NCI-H2029 (cell line): ENCODE measurements at regions not wholly inside any gene's neighbourhood (a gene's known extent, or its start where the extent isn't known, plus 50 kb on each side); places are given as distances from the start of the nearest gene placed in this dataset.
"Not testable (repeated sequence)": the region's sequence is repeated elsewhere in the genome, so short reads cannot be mapped to it uniquely, and the experiment has no call there.

ENCODE experiments used
- DNase-seq: peaks from one replicate; lab custom pipeline; 2025; lab: John Stamatoyannopoulos, UW

DNA sequence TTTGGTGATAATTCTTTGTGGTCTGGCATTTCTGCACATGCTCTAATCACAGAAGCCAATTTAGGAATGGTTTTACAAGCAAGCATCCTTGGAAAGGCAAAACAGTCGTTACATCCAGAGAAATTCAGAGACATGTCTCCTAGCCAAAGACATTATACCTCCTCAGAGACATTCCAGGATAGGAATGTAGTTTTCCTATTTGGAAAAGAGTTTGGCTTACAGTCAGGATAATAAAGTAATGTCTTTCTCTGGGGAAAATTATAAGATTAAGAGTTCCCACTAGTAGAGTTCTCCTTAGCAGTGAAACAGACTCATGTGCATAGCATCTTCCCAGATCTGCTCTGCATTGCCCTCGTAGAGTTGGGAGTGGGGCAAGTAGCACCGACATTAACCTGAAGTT is 753.6 kb upstream of the TMEFF2 start:
- no peak for DNase-seq

DNA sequence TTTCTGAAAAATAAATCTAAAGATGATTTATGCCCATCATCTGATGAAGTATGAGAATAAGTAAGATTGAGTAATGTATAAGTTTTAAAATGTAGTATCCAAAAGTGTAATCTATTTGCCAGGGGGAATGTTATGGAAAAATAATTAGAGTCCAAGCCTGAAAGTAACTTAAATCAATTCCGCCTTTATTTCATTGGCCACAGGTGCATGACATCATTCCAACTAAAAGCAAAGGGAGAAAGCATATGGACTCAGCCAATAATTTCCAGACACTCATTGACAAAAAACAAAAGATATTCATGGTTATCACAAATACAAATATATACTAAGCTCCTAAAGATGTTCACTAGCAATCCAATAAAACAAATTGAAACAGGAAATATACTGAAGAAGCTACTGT is 752.6 kb upstream of the TMEFF2 start:
- DNase-seq = no peak

GRCh38 chr2:192940767-192941166 is 746.0 kb upstream of the TMEFF2 start:
- no peak for DNase-seq

GRCh38 chr2:192932376-192932775 is 737.6 kb upstream of the TMEFF2 start:
- DNase-seq = no peak

- not testable (repeated sequence) for DNase-seq
Observed at GRCh38 chr2:192921631-192922030, 726.9 kb upstream of the TMEFF2 start.

GRCh38 chr2:192901446-192901845 is 706.7 kb upstream of the TMEFF2 start:
- no peak for DNase-seq

- DNase-seq = no peak
Observed at GRCh38 chr2:192899466-192899865, 704.7 kb upstream of the TMEFF2 start.

- not testable (repeated sequence) for DNase-seq
Observed at GRCh38 chr2:192893976-192894375, 699.2 kb upstream of the TMEFF2 start.

DNA sequence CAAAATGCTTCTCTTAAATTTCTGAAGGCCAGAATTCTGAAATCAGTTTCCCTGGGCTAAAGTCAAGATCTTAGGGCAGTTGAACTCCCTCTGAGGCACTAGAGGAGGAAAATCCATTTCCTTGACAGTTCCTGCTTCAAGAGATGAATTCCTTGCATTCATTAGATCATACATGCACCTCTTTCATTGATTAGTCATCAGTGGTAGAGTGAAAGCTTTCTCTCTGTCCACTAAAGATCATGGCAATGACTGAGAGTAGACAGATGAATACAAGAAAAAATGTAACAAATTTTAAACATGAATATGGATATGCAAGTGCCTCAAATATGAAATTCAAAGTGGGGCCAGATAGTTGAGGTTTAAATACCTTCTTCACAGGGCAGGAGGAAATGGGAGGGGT is 693.4 kb upstream of the TMEFF2 start:
- DNase-seq = no peak

DNA sequence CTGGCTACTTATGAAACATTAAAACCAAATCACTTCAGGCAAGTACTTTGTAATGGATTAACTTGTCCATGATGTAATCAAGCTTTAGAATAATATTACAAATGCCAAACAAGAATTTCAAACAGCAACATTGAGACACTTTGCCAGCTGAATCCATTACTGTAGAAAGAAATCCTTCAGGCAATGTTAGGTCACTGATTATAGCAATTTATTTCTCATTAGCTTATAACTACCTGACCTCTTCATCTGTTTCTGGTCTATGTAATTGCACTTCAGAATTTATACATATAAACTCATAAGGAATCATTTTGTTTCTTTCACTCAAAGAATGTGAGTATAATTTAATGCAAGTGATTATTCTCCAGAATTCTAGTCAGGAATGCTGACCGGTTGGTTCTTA is 692.6 kb upstream of the TMEFF2 start:
- no peak for DNase-seq

DNA sequence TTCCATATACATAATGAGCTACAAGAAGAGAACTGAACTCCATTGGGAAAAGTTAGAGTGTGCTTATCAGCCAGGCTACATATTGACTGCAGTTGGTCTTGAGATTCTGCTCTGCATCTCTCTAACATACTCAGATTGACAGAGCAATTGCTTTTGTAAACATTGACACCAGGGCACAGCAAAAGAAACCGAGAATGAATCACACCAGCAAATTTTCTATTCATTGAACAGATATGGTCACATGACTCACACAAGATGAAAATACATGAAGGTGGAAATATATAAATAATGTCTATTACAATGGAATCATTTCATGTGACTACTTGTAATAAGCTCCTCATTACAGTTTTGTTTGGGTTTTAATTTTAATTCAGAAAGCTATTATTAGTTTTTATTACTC is 691.9 kb upstream of the TMEFF2 start:
- no peak for DNase-seq

GRCh38 chr2:192885569-192886160 is 690.9 kb upstream of the TMEFF2 start:
- no peak for DNase-seq

DNA sequence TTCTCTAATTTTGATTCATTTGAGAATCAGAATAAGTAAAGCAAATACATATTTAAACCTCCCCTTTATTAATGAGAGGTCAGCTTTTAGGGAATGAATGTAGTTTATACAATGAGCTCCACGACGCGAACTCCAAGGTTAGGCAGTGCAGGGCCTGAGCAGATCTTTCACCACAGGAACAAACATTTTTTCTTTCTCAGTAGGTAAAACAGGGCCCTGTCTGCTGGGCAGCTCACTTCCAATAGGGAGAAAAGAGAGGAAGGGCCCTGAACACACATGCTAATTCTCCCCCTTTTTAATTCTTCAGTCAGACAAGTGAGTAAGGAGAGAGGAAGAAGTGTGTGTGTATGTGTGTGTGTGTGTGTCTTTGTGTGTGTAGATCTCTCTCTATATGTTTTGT is 682.4 kb upstream of the TMEFF2 start:
- DNase-seq = no peak

- no peak for DNase-seq
Observed at GRCh38 chr2:192876698-192877097, 682.0 kb upstream of the TMEFF2 start.

DNA sequence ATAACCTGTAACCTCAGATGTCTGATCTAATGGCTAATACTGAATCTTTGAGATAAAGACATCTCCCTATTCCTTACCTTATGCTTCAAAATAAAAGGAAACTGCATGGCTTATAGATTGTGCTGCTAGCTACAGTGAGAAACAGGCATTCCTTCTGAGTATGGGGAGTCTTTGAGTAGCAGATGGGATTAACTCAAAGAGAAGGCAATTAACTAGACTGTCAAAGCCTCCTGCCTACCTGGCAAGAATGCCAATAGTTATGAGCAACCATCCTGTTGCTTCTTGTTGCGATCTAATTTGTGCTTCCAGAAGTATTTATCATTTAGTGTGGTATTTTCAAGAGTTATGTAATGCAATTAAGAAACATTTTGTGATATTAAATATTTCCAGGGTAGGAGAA is 660.0 kb upstream of the TMEFF2 start:
- no peak for DNase-seq

DNA sequence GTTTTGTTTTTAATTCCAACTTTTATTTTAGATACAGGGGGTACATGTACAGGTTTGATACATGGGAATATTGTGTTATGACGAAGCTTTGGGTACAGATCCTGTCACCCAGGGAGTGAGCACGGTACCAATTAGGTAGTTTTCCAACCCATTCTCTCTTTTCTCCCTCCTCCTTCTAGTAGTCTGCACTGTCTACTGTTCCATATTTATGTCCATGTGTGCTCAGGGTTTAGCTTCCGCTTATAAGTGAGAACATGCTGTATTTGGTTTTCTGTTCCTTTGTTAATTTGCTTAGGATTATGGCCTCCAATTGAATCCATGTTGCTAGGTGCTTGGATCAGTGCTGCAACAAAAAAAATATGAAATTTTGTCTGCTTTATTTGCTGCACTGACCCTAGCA is 659.3 kb upstream of the TMEFF2 start:
- no peak for DNase-seq

GRCh38 chr2:192828947-192829346 is 634.2 kb upstream of the TMEFF2 start:
- DNase-seq = no peak

DNA sequence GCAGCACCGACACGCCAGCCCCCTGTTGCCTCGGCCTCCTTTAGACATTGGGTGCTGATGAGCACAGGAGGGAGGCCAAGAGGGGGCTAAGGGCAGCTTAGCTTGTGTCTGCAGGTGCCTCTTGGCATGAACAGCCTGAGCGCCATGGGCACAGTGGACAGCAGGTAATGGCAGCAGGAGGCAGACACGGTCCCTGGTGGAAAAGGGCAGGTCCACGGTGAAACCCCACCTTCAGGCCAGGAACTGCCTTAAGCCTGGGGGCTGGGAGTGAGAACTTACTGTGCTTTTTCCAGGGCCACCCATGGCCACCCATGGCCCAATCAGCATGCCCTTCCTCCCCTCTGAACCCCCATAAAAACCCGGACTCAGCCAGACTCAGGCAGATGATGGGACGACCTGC is 633.4 kb upstream of the TMEFF2 start:
- DNase-seq = no peak

DNA sequence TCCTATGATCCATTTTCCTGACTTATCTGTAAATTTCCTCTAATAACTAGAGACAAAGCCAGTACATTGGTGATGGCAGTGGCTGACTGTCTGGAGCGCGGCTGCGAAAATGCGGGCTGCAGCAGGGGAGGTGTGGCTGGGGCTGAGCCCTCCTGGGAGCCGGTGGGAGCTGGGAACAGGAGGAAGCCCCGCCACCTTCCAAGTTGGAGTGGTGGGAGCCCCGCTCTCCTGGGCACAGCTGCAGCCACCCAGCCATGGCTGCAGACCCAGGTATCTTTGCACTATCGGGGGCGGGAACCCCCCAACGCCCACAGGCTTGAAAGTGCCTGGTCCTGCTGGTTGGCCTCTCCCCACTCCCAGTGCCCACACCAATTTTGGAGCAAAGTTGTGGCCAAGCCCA is 633.0 kb upstream of the TMEFF2 start:
- DNase-seq = no peak

DNA sequence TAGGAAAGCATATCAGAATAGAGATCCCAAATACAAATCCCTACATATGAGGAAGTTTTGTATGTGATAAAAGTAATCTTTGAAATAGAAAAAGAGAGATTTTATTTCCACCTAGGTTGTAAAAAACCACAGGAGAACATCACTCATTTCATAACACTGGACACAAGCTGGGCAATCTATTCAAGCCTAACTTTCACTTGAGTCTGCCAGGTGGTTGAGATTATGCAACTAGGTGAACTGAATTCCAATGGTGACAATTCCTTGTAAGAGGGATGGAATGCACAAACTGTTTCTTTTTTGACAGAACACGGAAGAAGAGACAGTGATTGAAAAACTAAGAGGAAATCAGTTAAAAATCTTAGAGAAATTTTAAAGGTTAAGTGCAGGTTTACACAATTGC is 619.6 kb upstream of the TMEFF2 start:
- DNase-seq = no peak

GRCh38 chr2:192813341-192813740 is 618.6 kb upstream of the TMEFF2 start:
- no peak for DNase-seq

DNA sequence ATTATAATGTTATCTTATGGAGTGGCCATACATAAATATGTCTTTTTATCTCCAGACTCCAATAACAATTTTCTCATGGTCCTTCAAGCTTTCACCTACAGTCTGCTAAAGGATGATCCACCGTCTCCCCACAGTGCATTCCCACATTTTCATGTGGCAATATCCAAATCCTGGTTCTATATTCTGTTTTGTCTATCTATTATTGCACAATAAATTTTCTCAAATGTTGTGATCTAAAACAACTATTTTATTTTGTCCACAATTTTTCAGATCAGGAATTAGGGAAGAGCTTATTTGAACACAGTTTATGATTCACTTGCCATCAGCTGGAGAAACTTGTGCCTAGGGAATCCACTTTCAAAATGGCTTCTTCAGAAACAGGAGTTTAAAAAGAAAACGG is 614.4 kb upstream of the TMEFF2 start:
- DNase-seq = no peak

DNA sequence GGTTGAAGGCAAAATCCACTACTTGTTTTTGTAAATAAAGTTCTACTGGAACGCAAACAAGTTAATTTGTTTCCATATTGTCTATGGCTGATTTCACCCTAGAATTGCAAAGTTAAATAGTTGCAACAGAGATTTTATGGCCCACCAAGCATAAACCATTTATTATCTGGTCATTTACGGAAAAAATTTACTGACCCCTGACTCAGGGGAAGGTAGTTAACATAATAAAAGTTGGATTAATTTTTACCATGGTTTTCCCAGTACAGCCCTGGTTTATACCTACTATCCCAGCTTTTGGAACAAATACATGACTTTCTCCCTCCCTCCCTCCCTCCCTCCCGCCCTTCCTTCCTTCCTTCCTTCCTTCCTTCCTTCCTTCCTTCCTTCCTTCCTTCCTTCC is 588.9 kb upstream of the TMEFF2 start:
- DNase-seq = no peak

- DNase-seq = no peak
Observed at GRCh38 chr2:192775459-192776262, 580.9 kb upstream of the TMEFF2 start.
